NCI-H345 (cell line): ENCODE measurements at regions not wholly inside any gene's neighbourhood (a gene's known extent, or its start where the extent isn't known, plus 50 kb on each side); places are given as distances from the start of the nearest gene placed in this dataset.

Experiments
- DNase-seq: peaks from one replicate; lab custom pipeline; 2025; lab: John Stamatoyannopoulos, UW

GRCh38 chr10:30256084-30256483, 93.0 kb downstream of the MTPAP start:
- no peak for DNase-seq

- DNase-seq: no peak
Observed at GRCh38 chr10:30254926-30255325, 94.2 kb downstream of the MTPAP start.

- no peak for DNase-seq
Observed at GRCh38 chr10:30248728-30249127, 100.3 kb downstream of the MTPAP start.

GRCh38 chr10:30247704-30248103, 101.4 kb downstream of the MTPAP start:
- no peak for DNase-seq

GRCh38 chr10:30241422-30242110, 107.5 kb downstream of the MTPAP start:
- no peak for DNase-seq

- peak; percentile 72 for DNase-seq
Observed at GRCh38 chr10:30238836-30239235, 110.2 kb downstream of the MTPAP start.

GRCh38 chr10:30233186-30233959, 115.7 kb downstream of the MTPAP start:
- DNase-seq: no peak

- no peak for DNase-seq
Observed at GRCh38 chr10:30231709-30232108, 117.4 kb downstream of the MTPAP start.

- DNase-seq: no peak
Observed at GRCh38 chr10:30231071-30231652, 117.9 kb downstream of the MTPAP start.

GRCh38 chr10:30229536-30229935, 119.5 kb downstream of the MTPAP start:
- no peak for DNase-seq

- DNase-seq: no peak
Observed at GRCh38 chr10:30228417-30229036, 120.6 kb downstream of the MTPAP start.

- DNase-seq: no peak
Observed at GRCh38 chr10:30227481-30227880, 121.6 kb downstream of the MTPAP start.

- peak; percentile 9 for DNase-seq
Observed at GRCh38 chr10:30219971-30220751, 128.9 kb downstream of the MTPAP start.

- no peak for DNase-seq
Observed at GRCh38 chr10:30216821-30217220, 132.3 kb downstream of the MTPAP start.

- DNase-seq: no peak
Observed at GRCh38 chr10:30215623-30216022, 133.5 kb downstream of the MTPAP start.

GRCh38 chr10:30215141-30215540, 133.9 kb downstream of the MTPAP start:
- DNase-seq: no peak

GRCh38 chr10:30210296-30210695, 138.8 kb downstream of the MTPAP start:
- no peak for DNase-seq

- DNase-seq: no peak
Observed at GRCh38 chr10:30208330-30208729, 140.7 kb downstream of the MTPAP start.

GRCh38 chr10:30207485-30208052, 141.5 kb downstream of the MTPAP start:
- DNase-seq: no peak

- DNase-seq: no peak
Observed at GRCh38 chr10:30200017-30200415, 140.6 kb upstream of the JCAD start.

- DNase-seq: no peak
Observed at GRCh38 chr10:30199376-30200016, 140.1 kb upstream of the JCAD start.
